ENCODE measurements at regions not wholly inside any gene's neighbourhood (a gene's known extent, or its start where the extent isn't known, plus 50 kb on each side); places are given as distances from the start of the nearest gene placed in this dataset.

DNA sequence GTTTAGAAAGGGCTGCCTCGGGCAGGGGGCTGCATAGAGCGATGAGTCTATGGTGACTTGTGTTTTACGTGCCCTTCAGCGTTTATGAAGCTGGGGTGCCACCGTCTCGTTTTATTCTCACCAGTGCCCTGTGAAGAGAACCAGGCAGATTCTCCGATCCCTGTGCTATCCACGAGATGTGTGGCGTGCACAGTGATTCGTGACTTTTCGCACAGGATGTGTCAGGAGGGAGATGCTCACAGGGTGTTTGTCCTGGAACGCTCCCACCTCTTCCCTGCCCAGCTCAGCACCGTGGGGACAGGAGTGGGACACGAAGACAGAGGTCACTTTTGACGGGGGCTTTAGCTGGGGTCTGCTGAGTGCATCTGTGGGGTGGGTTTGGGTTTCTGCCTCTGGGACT lies 54.9 kb upstream of the AJAP1 start:
- Histone ChIP-seq H3K27ac (no peak overlapping the region), H3K36me3 (replicated peaks) (no peaks in the 10 kb centered on the region), H3K4me3 (ENCODE audit: low read depth, low read length) (no peak overlapping the region), H3K27me3 (replicated peaks) (no peaks in the 10 kb centered on the region)
- TF ChIP-seq, protein P1, sequence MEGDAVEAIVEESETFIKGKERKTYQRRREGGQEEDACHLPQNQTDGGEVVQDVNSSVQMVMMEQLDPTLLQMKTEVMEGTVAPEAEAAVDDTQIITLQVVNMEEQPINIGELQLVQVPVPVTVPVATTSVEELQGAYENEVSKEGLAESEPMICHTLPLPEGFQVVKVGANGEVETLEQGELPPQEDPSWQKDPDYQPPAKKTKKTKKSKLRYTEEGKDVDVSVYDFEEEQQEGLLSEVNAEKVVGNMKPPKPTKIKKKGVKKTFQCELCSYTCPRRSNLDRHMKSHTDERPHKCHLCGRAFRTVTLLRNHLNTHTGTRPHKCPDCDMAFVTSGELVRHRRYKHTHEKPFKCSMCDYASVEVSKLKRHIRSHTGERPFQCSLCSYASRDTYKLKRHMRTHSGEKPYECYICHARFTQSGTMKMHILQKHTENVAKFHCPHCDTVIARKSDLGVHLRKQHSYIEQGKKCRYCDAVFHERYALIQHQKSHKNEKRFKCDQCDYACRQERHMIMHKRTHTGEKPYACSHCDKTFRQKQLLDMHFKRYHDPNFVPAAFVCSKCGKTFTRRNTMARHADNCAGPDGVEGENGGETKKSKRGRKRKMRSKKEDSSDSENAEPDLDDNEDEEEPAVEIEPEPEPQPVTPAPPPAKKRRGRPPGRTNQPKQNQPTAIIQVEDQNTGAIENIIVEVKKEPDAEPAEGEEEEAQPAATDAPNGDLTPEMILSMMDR (IDR thresholded peaks at IDR 0.05; ENCODE audit: low read depth, low read length, missing control alignments): no peak
- in situ Hi-C loops (cut with HindIII; ENCODE audit: low pct_ligation_motif_present, low sequenced_read_pairs): no loop called here
- no peak for DNase-seq

DNA sequence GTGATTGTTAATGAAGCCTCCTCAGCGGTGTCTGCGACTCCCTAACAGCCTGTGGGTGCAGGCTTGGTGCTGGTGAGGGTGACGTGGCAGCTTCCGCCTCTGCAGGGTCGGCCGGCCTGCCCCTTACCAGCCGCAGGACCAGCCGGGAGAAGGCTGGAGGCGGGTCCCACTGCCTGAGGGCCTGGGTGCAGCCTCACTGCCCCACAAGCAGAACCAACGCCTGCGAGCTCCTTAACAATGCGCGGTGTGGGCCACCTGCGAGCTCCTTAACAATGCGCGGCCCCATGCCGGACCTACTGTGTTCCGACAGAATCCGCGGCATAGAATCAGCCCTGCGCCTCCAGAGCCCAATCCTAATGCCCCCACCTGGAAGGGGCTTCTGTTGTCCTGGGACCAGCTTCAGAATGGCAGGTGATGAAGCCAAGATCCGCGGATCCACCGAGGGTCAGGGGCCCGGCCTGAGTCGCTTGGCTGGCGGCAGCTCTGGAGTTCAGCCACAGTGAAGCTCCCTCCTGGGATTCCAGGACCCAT lies 54.4 kb upstream of the AJAP1 start:
- no peak for DNase-seq
- Histone ChIP-seq H3K4me3 (ENCODE audit: low read depth, low read length) (no peak overlapping the region), H3K27ac (no peak overlapping the region), H3K36me3 (replicated peaks) (no peaks in the 10 kb centered on the region), H3K27me3 (replicated peaks) (no peaks in the 10 kb centered on the region)
- TF ChIP-seq, protein P1 (IDR thresholded peaks at IDR 0.05; ENCODE audit: low read depth, low read length, missing control alignments): no peak
- in situ Hi-C loops (cut with HindIII; ENCODE audit: low pct_ligation_motif_present, low sequenced_read_pairs): no loop called here

DNA sequence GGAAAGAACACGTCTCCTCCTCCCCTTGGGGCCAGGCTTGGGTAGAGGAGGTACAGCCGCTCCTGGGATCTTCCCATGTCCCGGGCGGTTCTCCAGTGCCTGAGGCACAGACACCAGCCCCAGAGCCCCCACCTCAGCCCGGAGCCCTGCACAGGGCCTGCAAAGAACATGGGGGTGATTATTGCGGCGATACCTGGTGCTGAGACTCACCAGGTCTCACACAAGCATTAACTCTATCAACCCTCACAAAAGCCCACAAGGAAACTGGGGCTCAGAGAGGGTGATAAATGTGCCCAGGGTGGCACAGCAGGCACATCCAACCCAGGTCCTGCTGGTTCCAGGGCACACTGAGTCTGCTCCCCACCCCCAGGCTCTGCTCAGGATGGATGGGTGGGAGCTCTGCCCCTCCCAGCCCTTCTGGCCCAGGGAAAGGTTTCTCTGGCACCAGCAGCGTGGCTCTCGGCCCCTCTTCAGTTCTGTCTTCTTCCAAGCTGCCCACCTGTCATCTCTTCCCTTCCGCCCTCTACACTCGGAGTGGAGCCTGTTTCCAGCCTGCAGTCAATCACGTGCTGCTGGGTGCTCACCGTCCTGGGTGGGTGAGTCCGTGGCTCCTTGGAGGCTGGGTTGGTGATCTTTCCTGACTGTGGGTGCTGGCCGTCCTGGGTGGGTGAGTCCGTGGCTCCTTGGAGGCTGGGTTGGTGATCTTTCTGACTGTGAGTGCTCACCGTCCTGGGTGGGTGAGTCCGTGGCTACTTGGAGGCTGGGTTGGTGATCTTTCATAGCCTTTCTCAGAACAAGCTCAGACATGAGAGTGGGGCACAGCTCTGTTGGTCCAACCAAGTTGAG lies 53.6 kb upstream of the AJAP1 start:
- Histone ChIP-seq H3K4me3 (ENCODE audit: low read depth, low read length) (no peak overlapping the region), H3K27ac (no peak overlapping the region), H3K36me3 (replicated peaks) (no peaks in the 10 kb centered on the region), H3K27me3 (replicated peaks) (no peaks in the 10 kb centered on the region)
- DNase-seq: no peak
- in situ Hi-C loops (cut with HindIII; ENCODE audit: low pct_ligation_motif_present, low sequenced_read_pairs): no loop called here
- TF ChIP-seq, protein P1 (IDR thresholded peaks at IDR 0.05; ENCODE audit: low read depth, low read length, missing control alignments): no peak

DNA sequence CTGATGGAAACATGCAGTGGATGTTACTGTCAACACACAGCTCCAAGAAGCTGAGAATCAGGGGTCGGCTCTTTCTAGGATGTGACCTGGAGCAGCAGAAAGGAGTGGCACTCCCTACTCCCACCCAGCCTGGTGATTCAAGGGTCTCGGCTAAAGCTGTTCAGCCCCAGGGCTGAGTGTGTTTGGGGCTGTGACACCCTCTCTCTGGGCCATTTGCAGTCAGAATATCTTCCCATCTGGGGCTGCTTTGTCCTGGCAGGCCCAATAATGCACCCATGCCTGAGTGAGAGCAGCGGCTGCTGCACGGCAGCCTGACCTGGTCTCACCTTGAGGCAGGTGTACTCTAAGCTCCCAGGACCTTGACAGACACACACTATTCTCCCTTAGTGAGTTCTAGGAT lies 52.5 kb upstream of the AJAP1 start:
- Histone ChIP-seq H3K27me3 (replicated peaks) (no peaks in the 10 kb centered on the region), H3K4me3 (ENCODE audit: low read depth, low read length) (no peak overlapping the region), H3K36me3 (replicated peaks) (no peaks in the 10 kb centered on the region), H3K27ac (no peak overlapping the region)
- in situ Hi-C loops (cut with HindIII; ENCODE audit: low pct_ligation_motif_present, low sequenced_read_pairs): no loop called here
- TF ChIP-seq, protein P1 (IDR thresholded peaks at IDR 0.05; ENCODE audit: low read depth, low read length, missing control alignments): no peak
- DNase-seq: no peak

DNA sequence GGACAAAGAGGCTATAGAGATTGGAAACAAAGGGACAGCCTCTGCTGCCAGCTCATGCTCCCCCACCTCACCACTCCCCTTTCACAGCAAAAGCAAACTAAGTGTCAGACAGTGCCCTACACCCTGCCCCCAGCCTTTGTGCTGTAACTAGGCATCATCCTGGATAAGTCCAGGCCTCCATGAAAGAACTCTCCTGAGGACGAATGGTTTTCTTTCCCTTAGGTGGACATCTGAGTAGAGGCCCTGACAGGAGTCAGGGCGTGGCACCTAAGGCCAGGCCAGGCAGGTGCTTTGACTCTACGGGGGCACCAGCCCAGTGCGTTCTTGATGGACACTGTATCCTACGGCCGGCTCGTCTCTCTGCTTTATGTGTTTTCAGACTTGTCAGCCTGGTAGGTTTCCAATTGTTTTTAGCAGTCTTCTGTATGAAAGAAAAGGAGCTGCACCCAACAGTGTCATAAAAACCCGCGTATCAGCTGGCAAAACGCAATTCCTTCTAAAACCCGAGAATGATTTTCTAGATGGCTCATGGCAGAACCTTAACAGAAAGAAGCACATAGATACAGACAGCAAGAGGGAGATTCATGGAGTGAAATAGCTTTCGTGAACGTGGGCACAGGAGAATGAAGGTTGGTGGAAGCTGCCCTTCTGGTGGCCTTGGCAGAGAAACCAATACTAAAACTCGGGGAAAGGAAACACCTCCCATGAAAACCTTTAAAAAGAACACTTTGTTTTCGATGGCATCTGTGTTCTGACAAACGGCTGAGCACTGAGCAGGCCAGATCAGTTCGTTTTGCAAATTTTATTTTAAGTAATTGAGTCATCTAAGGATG lies 51.7 kb upstream of the AJAP1 start:
- TF ChIP-seq, protein P1 (IDR thresholded peaks at IDR 0.05; ENCODE audit: low read depth, low read length, missing control alignments): no peak
- Histone ChIP-seq H3K27ac (no peak overlapping the region), H3K27me3 (replicated peaks) (no peaks in the 10 kb centered on the region), H3K36me3 (replicated peaks) (no peaks in the 10 kb centered on the region), H3K4me3 (ENCODE audit: low read depth, low read length) (no peak overlapping the region)
- no peak for DNase-seq
- in situ Hi-C loops (cut with HindIII; ENCODE audit: low pct_ligation_motif_present, low sequenced_read_pairs): no loop called here

Data from brain microvascular endothelial cell (primary cell).